Peyer's patch (tissue), 4 donors: ENCODE measurements at regions not wholly inside any gene's neighbourhood (a gene's known extent, or its start where the extent isn't known, plus 50 kb on each side); places are given as distances from the start of the nearest gene placed in this dataset.

Experiments used
- DNase-seq, 3 donors: peaks; one replicate each; pipeline ENCODE4 v3.0.0-alpha.2; 2017 to 2019
- H3K27ac ChIP-seq, 4 donors: fragments of 200-600 bp; sonication (generic); one replicate each; pipeline ENCODE4 v1.5.1; 2016 to 2019
- H3K27me3 ChIP-seq, 2 donors: fragments of 200-600 bp; sonication (generic); one replicate each; pipeline ENCODE4 v1.5.1; 2019
- H3K36me3 ChIP-seq, 3 donors: fragments of 200-600 bp; sonication (generic); one replicate each; pipeline ENCODE4 v1.5.1; 2016 to 2019
- H3K4me1 ChIP-seq, 4 donors: fragments of 200-600 bp; sonication (generic); one replicate each; pipeline ENCODE4 v1.5.1; 2016 to 2019
- H3K4me3 ChIP-seq, 4 donors: fragments of 200-600 bp; sonication (generic); 1 replicate in 3 of 4; 2 replicates in 1 of 4; pipeline ENCODE4 v1.5.1; 2016 to 2019; ENCODE audit warnings: mild to moderate bottlenecking in 1 of 4
- H3K9me3 ChIP-seq, 4 donors: fragments of 200-600 bp; sonication (generic); one replicate each; pipeline ENCODE4 v1.5.1; 2016 to 2019; ENCODE audit warnings: mild to moderate bottlenecking in 1 of 4
- CTCF ChIP-seq, 6 experiments: fragments of 450-650 bp in 4 of 6; fragments of 200-600 bp in 2 of 6; sonication (generic) in 1 of 6; IDR thresholded peaks; one replicate each; pipeline ENCODE4 v1.5.1; 2017 to 2019; ENCODE audit warnings: antibody characterized with exemption in 6 of 6, mild to moderate bottlenecking in 3 of 6, moderate library complexity in 1 of 6
- POLR2A ChIP-seq, 2 donors: fragments of 450-650 bp; IDR thresholded peaks; one replicate each; pipeline ENCODE4 v1.5.1; 2017; ENCODE audit warnings: antibody characterized with exemption in 2 of 2, mild to moderate bottlenecking in 2 of 2, moderate library complexity in 2 of 2

- H3K9me3 ChIP-seq = no peaks in the 10 kb centered on the region
- no peak for TF ChIP-seq POLR2A (IDR thresholded peaks at IDR 0.05)
- TF ChIP-seq CTCF (IDR thresholded peaks at IDR 0.05) = no peak
- H3K4me3 ChIP-seq = no peak overlapping the region
- H3K4me1 ChIP-seq = no peaks in the 10 kb centered on the region
- H3K27ac ChIP-seq = no peak overlapping the region
- no peaks in the 10 kb centered on the region for H3K36me3 ChIP-seq
- DNase-seq = no peak
- H3K27me3 ChIP-seq = no peaks in the 10 kb centered on the region
Observed at GRCh38 chr18:69230204-69230603, 170.5 kb upstream of the DOK6 start.

GRCh38 chr18:69233465-69234054, 167.1 kb upstream of the DOK6 start:
- H3K36me3 ChIP-seq = no peaks in the 10 kb centered on the region
- no peaks in the 10 kb centered on the region for H3K4me1 ChIP-seq
- no peak for DNase-seq
- H3K27ac ChIP-seq = no peak overlapping the region
- H3K4me3 ChIP-seq = no peak overlapping the region
- H3K9me3 ChIP-seq = no peaks in the 10 kb centered on the region
- H3K27me3 ChIP-seq = no peaks in the 10 kb centered on the region
- TF ChIP-seq POLR2A (IDR thresholded peaks at IDR 0.05) (no peak), CTCF (IDR thresholded peaks at IDR 0.05) (no peak)

- no peak overlapping the region for H3K27ac ChIP-seq
- no peak overlapping the region for H3K4me3 ChIP-seq
- TF ChIP-seq CTCF (IDR thresholded peaks at IDR 0.05) (no peak), POLR2A (IDR thresholded peaks at IDR 0.05) (no peak)
- no peak for DNase-seq
- H3K9me3 ChIP-seq = no peaks in the 10 kb centered on the region
- H3K4me1 ChIP-seq = no peaks in the 10 kb centered on the region
- H3K27me3 ChIP-seq = no peaks in the 10 kb centered on the region
- no peaks in the 10 kb centered on the region for H3K36me3 ChIP-seq
Observed at GRCh38 chr18:69239849-69240674, 160.6 kb upstream of the DOK6 start.

GRCh38 chr18:69246027-69246426, 154.7 kb upstream of the DOK6 start:
- H3K9me3 ChIP-seq = no peaks in the 10 kb centered on the region

More at GRCh38 chr18:69246027-69246426, 154.7 kb upstream of the DOK6 start:
- Histone ChIP-seq H3K27me3 (no peaks in the 10 kb centered on the region), H3K27ac (no peak overlapping the region), H3K36me3 (no peaks in the 10 kb centered on the region), H3K4me1 (no peaks in the 10 kb centered on the region), H3K4me3 (no peak overlapping the region)
- DNase-seq = no peak
- no peak for TF ChIP-seq POLR2A (IDR thresholded peaks at IDR 0.05)
- no peak for TF ChIP-seq CTCF (IDR thresholded peaks at IDR 0.05)
